PC-9 (cell line): ENCODE measurements at regions not wholly inside any gene's neighbourhood (a gene's known extent, or its start where the extent isn't known, plus 50 kb on each side); places are given as distances from the start of the nearest gene placed in this dataset.
A peak's percentile ranks its signal among the peaks of the same experiment; 100 is the strongest.

Experiments
- BruUV-seq: library from RNA; stranded (reverse); fragments of 400-500 nt; replicated peaks from 2 replicates; lab custom pipeline; 2021; lab: Mats Ljungman, UMichigan
- CTCF ChIA-PET: fragments of 300-600 bp; sonication (Branson Sonifier 250); formaldehyde crosslinking; loops from one replicate; lab custom pipeline; 2022; ENCODE audit warnings: antibody characterized with exemption; lab: Charles Lee
- POLR2A ChIA-PET: fragments of 300-600 bp; sonication (Branson Sonifier 250); formaldehyde crosslinking; loops from one replicate; lab custom pipeline; 2022; ENCODE audit warnings: antibody characterized with exemption; ENCODE audit not compliant: unreplicated experiment; lab: Charles Lee
- DNase-seq, 2 experiments: peaks; one replicate each; pipeline versions ENCODE4 v3.0.0 to v3.0.0-alpha.2; 2015 to 2022; ENCODE audit warnings: mixed read lengths in 1 of 2
- H2AFZ ChIP-seq: fragments of 200-600 bp; sonication (generic); 2 replicates; pipeline ENCODE4 v1.8.1; 2017; ENCODE audit warnings: antibody characterized with exemption
- H3F3A ChIP-seq: fragments of 200-600 bp; sonication (generic); 2 replicates; pipeline ENCODE4 v1.8.1; 2017; ENCODE audit warnings: antibody characterized with exemption, mild to moderate bottlenecking, low read depth; ENCODE audit not compliant: insufficient read depth
- H3K27ac ChIP-seq: fragments of 200-600 bp; sonication (generic); 2 replicates; pipeline ENCODE4 v1.6.1; 2016; ENCODE audit warnings: mixed run types
- H3K27me3 ChIP-seq: fragments of 200-600 bp; sonication (generic); 2 replicates; pipeline ENCODE4 v1.6.1; 2016; ENCODE audit warnings: low read depth, mixed run types; ENCODE audit not compliant: insufficient read depth
- H3K36me3 ChIP-seq: fragments of 200-600 bp; sonication (generic); 2 replicates; pipeline ENCODE4 v1.6.1; 2016; ENCODE audit warnings: low read depth, mixed run types
- H3K4me1 ChIP-seq: fragments of 200-600 bp; sonication (generic); replicated peaks from 2 replicates; pipeline ENCODE4 v1.6.1; 2016; ENCODE audit warnings: mixed run types; ENCODE audit not compliant: insufficient read depth
- H3K4me2 ChIP-seq: fragments of 200-600 bp; sonication (generic); 2 replicates; pipeline ENCODE4 v1.6.1; 2017; ENCODE audit warnings: mixed run types
- H3K4me3 ChIP-seq: fragments of 200-600 bp; sonication (generic); 2 replicates; pipeline ENCODE4 v1.6.1; 2016; ENCODE audit warnings: mixed run types
- H3K79me2 ChIP-seq: fragments of 200-600 bp; sonication (generic); 2 replicates; pipeline ENCODE4 v1.6.1; 2017; ENCODE audit warnings: low read depth, mixed run types
- H3K9me2 ChIP-seq: fragments of 200-600 bp; sonication (generic); 2 replicates; pipeline ENCODE4 v1.8.1; 2017; ENCODE audit warnings: mild to moderate bottlenecking; ENCODE audit not compliant: insufficient read depth
- H3K9me3 ChIP-seq: fragments of 200-600 bp; sonication (generic); 2 replicates; pipeline ENCODE4 v1.8.1; 2016; ENCODE audit warnings: low read depth; ENCODE audit not compliant: insufficient read depth
- H4K20me1 ChIP-seq: fragments of 200-600 bp; sonication (generic); 2 replicates; pipeline ENCODE4 v1.8.1; 2017; ENCODE audit not compliant: insufficient read depth
- CTCF ChIP-seq: fragments of 200-600 bp; sonication (generic); conservative IDR thresholded peaks from 2 replicates; pipeline ENCODE4 v1.6.1; 2017; ENCODE audit warnings: mixed run types, antibody characterized with exemption, mild to moderate bottlenecking, moderate library complexity
- EZH2 ChIP-seq: fragments of 200-600 bp; sonication (generic); IDR thresholded peaks from 2 replicates; pipeline ENCODE4 v1.8.0; 2017; ENCODE audit warnings: antibody characterized with exemption, low read depth
- intact Hi-C: fragments of 100-400 bp; cut with micrococcal nuclease; formaldehyde crosslinking; loops from one replicate; pipeline ENCODE4 v1.10.0; 2022; ENCODE audit not compliant: unreplicated experiment

- Histone ChIP-seq H3K36me3 (no peaks in the 10 kb centered on the region), H2AFZ (no peak overlapping the region), H3K79me2 (no peaks in the 10 kb centered on the region), H3F3A (no peaks in the 10 kb centered on the region), H3K27me3 (no peaks in the 10 kb centered on the region), H4K20me1 (no peaks in the 10 kb centered on the region), H3K27ac (no peak overlapping the region), H3K4me2 (no peak overlapping the region), H3K9me2 (peaks cover 6% of the 10 kb centered on the region; the same call in 1 of the 2 replicates), H3K4me3 (no peak overlapping the region), H3K4me1 (no peaks in the 10 kb centered on the region), H3K9me3 (no peaks in the 10 kb centered on the region)
- TF ChIP-seq EZH2 (no peak), CTCF (no peak)
- ChIA-PET POLR2A (no interaction called here), CTCF (no interaction called here)
- peak; percentile 2 to 40 for DNase-seq
- intact Hi-C loops: no loop called here
- BruUV-seq: no TSS peak
Measured at GRCh38 chr11:110971140-110971539, 258.9 kb upstream of the ARHGAP20 start.

GRCh38 chr11:110968348-110969062 is 256.3 kb upstream of the ARHGAP20 start:
- DNase-seq: no peak
- H3K36me3 ChIP-seq: no peaks in the 10 kb centered on the region
- TF ChIP-seq EZH2: no peak
- no peak for TF ChIP-seq CTCF
- H3F3A ChIP-seq: no peaks in the 10 kb centered on the region
- H3K4me3 ChIP-seq: no peak overlapping the region
- CTCF ChIA-PET: no interaction called here
- H2AFZ ChIP-seq: no peak overlapping the region
- no peaks in the 10 kb centered on the region for H4K20me1 ChIP-seq
- intact Hi-C loops: no loop called here
- no peak overlapping the region for H3K4me2 ChIP-seq
- POLR2A ChIA-PET: no interaction called here
- H3K27me3 ChIP-seq: no peaks in the 10 kb centered on the region
- H3K79me2 ChIP-seq: no peaks in the 10 kb centered on the region
- H3K9me3 ChIP-seq: no peaks in the 10 kb centered on the region
- BruUV-seq: no TSS peak
- no peaks in the 10 kb centered on the region for H3K4me1 ChIP-seq
- H3K9me2 ChIP-seq: peaks cover 6% of the 10 kb centered on the region; the same call in 1 of the 2 replicates
- H3K27ac ChIP-seq: no peak overlapping the region

GRCh38 chr11:110966131-110966530 is 253.9 kb upstream of the ARHGAP20 start:
- Histone ChIP-seq H3K27ac (no peak overlapping the region), H3F3A (no peaks in the 10 kb centered on the region), H3K27me3 (no peaks in the 10 kb centered on the region), H3K79me2 (no peaks in the 10 kb centered on the region), H3K36me3 (no peaks in the 10 kb centered on the region), H3K9me2 (no peaks in the 10 kb centered on the region), H3K4me1 (no peaks in the 10 kb centered on the region), H3K9me3 (no peaks in the 10 kb centered on the region), H3K4me3 (no peak overlapping the region), H4K20me1 (no peaks in the 10 kb centered on the region), H3K4me2 (no peak overlapping the region), H2AFZ (no peak overlapping the region)
- BruUV-seq: no TSS peak
- TF ChIP-seq CTCF (no peak), EZH2 (no peak)
- intact Hi-C loops: no loop called here
- CTCF ChIA-PET: no interaction called here
- POLR2A ChIA-PET: no interaction called here
- no peak for DNase-seq
